HG03175 (cell line): ENCODE measurements at regions not wholly inside any gene's neighbourhood (a gene's known extent, or its start where the extent isn't known, plus 50 kb on each side); places are given as distances from the start of the nearest gene placed in this dataset.
"Not testable (repeated sequence)": the region's sequence is repeated elsewhere in the genome, so short reads cannot be mapped to it uniquely, and the experiment has no call there.

Experiments
- ATAC-seq: cut with Tn5 transposase; IDR thresholded peaks from one replicate; pipeline ENCODE4 v1.9.1; 2021; ENCODE audit warnings: mild to moderate bottlenecking, moderate library complexity; ENCODE audit not compliant: unreplicated experiment

DNA sequence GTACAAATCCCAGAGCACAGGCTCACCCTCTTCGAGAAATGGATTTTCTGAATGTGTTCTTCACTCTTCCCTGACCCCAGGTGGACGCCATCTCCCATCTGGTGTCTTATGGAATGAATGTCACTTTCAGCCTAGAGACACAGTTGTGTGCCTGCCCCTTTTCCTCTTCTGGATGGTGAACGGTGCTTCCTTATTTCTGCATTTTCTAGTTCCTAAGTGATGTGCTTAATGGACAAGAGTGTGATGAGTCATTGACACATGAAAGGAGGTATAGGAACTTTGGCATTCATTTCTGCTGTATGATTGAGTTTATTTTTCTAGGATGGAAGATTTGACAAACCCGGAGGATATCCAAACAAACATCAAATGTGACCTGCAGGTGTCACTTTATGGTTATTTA is 114.9 kb upstream of the PTPN20 start:
- ATAC-seq, result not testable (repeated sequence)

DNA sequence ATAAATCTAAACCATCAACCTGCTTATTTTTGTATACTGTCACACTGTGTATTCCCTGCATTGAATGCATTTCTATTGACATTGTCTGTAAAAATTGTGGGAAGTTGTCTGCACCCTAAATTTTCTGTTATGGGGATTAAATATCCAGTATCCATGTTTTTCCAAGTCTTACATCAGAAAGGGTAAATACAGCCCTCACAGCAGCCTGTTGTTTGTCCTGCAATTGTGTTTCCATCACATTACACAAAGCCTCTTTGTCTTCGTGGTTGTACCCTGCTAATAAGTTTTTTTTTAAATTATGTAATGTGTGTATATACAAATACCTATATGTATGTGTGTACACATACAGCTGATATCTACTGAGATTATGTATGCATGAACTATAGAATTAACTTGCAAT is 109.2 kb upstream of the PTPN20 start:
- ATAC-seq, result not testable (repeated sequence)

DNA sequence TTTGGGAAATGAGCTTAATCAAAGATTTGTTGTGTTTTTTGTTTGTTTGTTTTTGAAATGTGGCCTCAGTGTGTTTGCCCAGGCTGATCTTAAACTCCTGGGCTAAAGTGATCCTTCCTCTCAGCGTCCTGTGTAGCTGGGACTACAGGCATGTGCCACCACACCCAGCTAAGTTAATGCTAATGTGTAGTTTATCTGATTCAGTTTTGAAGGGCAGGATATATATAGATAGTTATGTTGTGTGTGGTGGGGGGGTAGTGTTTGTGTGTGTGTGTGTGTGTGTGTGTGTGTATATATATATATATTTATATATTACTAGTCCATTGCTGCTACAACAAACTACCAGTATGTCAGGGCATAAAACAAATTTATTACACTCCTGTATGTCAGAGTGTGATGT is 108.1 kb upstream of the PTPN20 start:
- ATAC-seq, result not testable (repeated sequence)

DNA sequence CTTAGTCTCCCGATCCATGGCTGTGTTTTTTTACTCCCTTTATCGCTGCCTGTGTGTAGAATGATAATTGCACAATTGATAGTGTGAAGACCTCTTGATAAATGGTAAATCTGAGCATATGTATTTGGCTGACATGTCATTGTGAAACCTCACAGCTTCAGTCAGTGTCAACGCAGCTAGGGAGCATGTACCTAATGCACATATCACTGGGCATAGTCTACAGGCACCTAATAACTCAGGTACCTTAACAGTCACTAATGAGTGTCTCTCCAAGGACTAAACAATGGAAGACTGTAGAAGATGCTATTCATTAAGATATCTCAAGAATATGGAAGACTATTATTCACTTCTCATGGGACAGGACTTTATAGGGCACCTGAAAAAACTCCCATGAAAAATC is 101.0 kb upstream of the PTPN20 start:
- not testable (repeated sequence) for ATAC-seq

DNA sequence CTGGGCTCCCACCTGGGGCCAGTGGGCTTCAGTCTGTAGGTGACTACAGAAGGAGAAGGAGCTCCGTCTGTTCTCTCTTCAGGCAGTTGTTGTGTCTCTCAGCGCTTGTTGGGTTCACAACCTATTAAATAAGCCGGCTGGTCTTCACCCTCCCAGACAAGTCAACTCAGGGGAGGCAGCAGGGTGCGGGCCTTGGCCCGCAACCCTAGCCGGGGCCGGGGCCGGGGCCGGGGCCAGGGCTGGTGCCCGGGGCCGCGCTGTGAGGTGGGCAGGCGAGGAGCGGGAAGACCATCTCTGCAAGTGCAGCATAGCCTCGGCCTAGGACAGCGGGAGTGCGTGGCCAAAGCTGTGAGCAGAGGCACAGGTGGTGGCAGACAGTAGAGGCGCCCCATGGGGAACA is 95.1 kb upstream of the PTPN20 start:
- ATAC-seq, result not testable (repeated sequence)

DNA sequence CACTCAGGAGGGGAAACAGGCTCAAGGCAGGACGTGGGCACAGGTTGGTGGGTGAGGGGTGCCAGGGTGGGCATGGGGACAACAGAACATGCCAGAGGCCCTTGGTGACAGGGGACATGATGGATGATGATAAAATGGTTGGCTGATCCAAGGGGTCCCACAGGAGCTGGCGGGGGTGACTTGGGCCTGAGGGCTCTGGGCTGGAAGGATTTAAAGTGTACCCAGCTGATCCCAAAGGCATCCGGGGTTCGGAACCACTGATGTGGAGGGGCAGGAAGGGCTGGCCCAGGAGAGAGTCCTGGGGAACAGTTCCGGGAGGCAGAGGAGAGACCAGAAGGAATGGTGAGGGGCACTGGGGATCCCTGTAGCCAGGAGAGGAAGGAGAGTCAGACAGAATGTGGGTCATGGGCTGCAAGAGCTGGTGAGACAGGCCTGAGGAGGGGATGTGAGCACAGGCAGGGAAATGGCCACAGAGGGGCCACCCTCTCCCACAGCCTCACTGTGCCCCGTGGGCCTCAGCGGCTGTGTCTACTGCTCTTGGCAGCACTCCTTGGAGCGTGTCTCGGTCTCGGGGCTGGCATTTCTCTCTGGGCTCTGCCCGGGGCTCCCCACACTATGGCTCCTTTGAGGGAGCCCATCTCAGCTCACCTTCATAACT is 70.7 kb upstream of the PTPN20 start:
- not testable (repeated sequence) for ATAC-seq

DNA sequence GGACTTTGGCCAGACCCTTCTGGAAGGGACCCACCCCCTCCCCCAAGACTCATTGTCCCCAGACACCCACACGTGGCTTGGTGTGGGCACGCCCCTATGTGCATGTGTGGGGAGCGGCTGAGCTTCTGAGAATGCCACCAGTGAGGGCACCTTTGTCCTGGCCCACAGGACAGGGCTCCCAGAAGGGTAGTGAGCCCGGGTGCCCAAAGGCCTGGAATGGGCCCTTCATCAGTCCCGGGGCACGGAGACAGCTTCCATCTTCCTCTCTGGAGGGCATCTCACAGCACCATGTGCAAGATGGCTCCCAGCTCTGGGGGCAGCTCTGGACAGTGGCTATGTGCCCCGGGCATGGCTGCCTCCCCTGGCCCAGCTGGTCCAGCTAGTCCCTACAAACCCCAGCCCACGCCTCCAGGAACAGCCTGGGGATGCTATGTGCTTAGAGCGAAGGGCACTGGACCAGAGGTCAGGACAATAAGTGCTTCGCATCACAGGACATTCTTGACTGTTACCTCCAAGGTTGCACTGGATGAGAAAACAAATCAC is 70.1 kb upstream of the PTPN20 start:
- ATAC-seq, result not testable (repeated sequence)

DNA sequence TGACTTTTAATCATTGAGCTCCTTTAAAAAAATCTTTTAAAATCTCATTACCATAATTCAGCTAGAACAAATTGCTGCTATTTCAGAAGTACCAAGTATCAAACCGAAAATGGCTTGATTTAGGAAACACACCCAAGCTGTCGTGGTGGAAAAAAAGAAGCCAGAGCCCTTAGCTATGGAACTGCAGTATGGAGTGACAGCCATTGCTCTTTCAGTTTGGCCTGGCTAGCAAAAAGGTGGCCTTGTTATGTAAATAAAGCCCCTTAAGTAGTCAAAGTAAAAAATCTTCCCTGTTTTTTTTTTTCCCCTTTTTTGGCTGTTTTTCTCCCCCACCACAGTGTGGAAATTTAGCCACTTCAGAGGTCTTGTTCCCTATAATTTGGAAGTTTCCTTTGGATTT is 66.0 kb upstream of the PTPN20 start:
- not testable (repeated sequence) for ATAC-seq

DNA sequence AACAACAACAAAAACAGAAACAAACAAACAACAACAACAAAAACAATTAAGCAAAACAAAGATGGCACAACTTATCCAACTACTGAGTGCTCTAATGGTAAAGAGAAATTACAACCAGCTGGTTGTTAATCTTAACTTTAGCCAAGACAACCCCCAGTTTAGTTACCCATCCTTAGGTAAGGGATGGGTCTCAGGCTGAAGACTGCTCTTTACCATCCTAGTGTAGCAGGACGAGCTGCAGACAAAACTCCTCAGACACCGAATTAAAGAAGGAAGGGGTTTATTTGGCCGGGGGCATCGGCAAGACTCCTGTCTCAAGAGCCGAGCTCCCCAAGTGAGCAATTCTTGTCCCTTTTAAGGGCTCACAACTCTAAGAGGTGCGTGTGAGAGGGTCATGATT is 65.6 kb upstream of the PTPN20 start:
- ATAC-seq, result not testable (repeated sequence)

DNA sequence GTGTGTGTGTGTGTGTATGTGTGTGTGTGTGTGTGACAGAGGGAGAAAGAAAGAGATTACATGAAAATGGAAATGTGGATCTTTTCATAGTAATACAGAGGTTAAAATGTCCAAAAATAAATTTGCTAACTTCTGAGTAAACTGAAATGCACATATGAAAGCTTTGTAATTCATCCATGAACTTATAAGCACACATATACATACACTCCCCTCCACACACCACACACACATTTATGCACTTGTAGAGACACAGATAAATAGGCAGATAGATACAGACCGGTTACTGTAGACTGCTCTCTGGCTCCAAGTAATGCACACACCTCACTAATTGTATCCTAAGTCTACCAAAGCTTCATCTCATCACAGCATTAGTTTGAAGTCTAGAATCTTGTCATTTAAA is 50.5 kb upstream of the PTPN20 start:
- not testable (repeated sequence) for ATAC-seq
